GM12892 (cell line): ENCODE measurements at regions not wholly inside any gene's neighbourhood (a gene's known extent, or its start where the extent isn't known, plus 50 kb on each side); places are given as distances from the start of the nearest gene placed in this dataset.

Experiments
- POLR2A ChIP-seq: IDR thresholded peaks from 2 replicates; pipeline ENCODE4 v1.6.1; 2011; ENCODE audit warnings: low read depth, low read length, control low read depth
- POLR2AphosphoS5 ChIP-seq: IDR thresholded peaks from 2 replicates; pipeline ENCODE4 v1.6.1; 2011; ENCODE audit warnings: low read depth, low read length, control low read depth
- TAF1 ChIP-seq: IDR thresholded peaks from 2 replicates; pipeline ENCODE4 v1.6.1; 2011; ENCODE audit warnings: low read depth, mild to moderate bottlenecking, control low read depth, low read length, borderline replicate concordance

DNA sequence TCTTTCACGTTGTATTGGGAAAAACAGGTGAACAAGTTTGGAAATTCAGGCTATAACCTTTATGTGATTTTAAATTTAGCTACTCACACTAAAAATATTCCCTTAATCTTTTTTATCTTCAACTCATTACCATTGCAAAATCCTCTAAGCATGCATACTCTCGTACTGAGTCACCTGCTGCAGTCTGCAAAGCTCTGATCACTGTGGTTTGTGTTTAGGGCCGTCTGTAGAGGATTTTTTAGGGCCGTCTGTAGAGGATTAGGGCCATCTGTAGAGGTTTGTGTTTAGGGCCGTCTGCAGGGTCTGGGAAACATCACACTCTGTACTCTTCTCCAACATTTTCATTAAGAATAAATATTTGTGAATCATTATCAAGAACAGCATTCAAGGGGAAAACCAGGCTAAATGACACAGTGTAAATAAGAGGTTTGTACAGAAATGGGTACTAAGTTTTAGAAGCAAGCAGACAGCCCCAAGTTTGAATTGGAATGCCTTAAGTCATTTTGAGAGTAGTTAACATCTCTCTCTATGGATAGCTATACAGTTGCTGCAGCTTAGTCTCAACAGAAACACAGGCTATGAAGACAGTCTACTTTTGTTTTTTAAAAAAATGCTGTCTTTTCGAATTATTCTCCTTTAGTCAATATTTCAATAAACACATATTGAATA, 155.0 kb upstream of the TSLP start:
- no peak for TF ChIP-seq POLR2AphosphoS5
- TF ChIP-seq POLR2A = no peak
- TF ChIP-seq TAF1 = no peak
